Esophagus (tissue), 2 donors: ENCODE measurements at regions not wholly inside any gene's neighbourhood (a gene's known extent, or its start where the extent isn't known, plus 50 kb on each side); places are given as distances from the start of the nearest gene placed in this dataset.
"Not testable (repeated sequence)": the region's sequence is repeated elsewhere in the genome, so short reads cannot be mapped to it uniquely, and the experiment has no call there.

Experiments used
- H3K27ac ChIP-seq, 2 donors: one replicate each; pipeline ENCODE4 v1.5.1; 2013; ENCODE audit warnings: low read depth in 2 of 2, mild to moderate bottlenecking in 2 of 2, inconsistent platforms in 1 of 2, low read length in 1 of 2, moderate library complexity in 1 of 2
- H3K27me3 ChIP-seq, 2 donors: one replicate each; pipeline ENCODE4 v1.6.1; 2013; ENCODE audit warnings: low read length in 2 of 2, control low read depth in 1 of 2, mild to moderate bottlenecking in 1 of 2; ENCODE audit not compliant: insufficient read depth in 2 of 2, control insufficient read depth in 1 of 2
- H3K36me3 ChIP-seq, 2 donors: one replicate each; pipeline ENCODE4 v1.6.1; 2013; ENCODE audit warnings: low read length in 1 of 2; ENCODE audit not compliant: control insufficient read depth in 2 of 2, insufficient read depth in 2 of 2
- H3K4me1 ChIP-seq, 2 donors: one replicate each; pipeline ENCODE4 v1.6.1; 2013; ENCODE audit warnings: low read length in 1 of 2; ENCODE audit not compliant: control insufficient read depth in 2 of 2, insufficient read depth in 2 of 2
- H3K4me3 ChIP-seq, 2 donors: one replicate each; pipeline ENCODE4 v1.5.1; 2013; ENCODE audit warnings: low read length in 2 of 2, mild to moderate bottlenecking in 2 of 2, low read depth in 1 of 2, moderate library complexity in 1 of 2
- H3K9me3 ChIP-seq, 2 donors: one replicate each; pipeline ENCODE4 v1.6.1; 2013; ENCODE audit warnings: mild to moderate bottlenecking in 2 of 2, low read depth in 1 of 2, low read length in 1 of 2, moderate library complexity in 1 of 2; ENCODE audit not compliant: control insufficient read depth in 2 of 2, insufficient read depth in 1 of 2
- WGBS, 2 donors: extraction: QIAGEN DNeasy Blood & Tissue Kit; methylation state at CpG; one replicate each; pipeline ENCODE4 v1.1.7; 2013; 5-methylcytosine and 5-hydroxymethylcytosine counted together
- donor health status: healthy with polysubstance abuse.
- donor health status: Bipolar disorder and iron deficiency.

GRCh38 chr1:118487932-118488331 lies 302.9 kb upstream of the SPAG17 start:
- Histone ChIP-seq H3K27ac (no peak overlapping the region), H3K36me3 (no peaks in the 10 kb centered on the region), H3K27me3 (no peaks in the 10 kb centered on the region), H3K4me1 (no peaks in the 10 kb centered on the region), H3K9me3 (no peaks in the 10 kb centered on the region), H3K4me3 (no peak overlapping the region)
- WGBS, 2 donors: 42 to 49% methylated on average over 2 of the region's 2 CpGs

DNA sequence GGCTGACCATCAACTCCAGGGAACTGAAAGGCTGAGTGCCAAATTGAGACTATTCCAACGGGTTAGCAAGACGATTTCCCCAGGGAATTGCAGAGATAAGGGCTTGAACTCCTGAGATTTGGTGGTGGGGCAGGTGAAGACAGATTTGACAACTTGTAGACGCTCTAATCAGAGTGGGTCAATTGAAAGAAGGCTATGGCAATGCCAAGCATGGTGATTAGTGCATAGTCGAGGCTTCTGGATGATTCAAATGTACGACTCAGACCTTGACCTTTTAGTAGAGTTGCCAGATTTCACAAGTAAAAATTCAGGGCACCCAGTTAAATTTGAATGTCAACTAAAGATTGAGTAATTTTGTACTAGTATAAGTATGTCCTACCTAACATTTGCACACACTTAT lies 302.1 kb upstream of the SPAG17 start:
- WGBS, 2 donors: 55 to 57% methylated on average over 5 of the region's 5 CpGs
- H3K27me3 ChIP-seq: no peaks in the 10 kb centered on the region

GRCh38 chr1:118486199-118486598 lies 301.2 kb upstream of the SPAG17 start:
- Histone ChIP-seq H3K36me3 (no peaks in the 10 kb centered on the region), H3K27me3 (no peaks in the 10 kb centered on the region), H3K27ac (no peak overlapping the region), H3K4me3 (no peak overlapping the region), H3K4me1 (no peaks in the 10 kb centered on the region), H3K9me3 (no peaks in the 10 kb centered on the region)
- WGBS, 2 donors: 30 to 45% methylated on average over 7 of the region's 7 CpGs

More for the DNA sequence above, 302.1 kb upstream of the SPAG17 start:
- Histone ChIP-seq H3K9me3 (no peaks in the 10 kb centered on the region), H3K36me3 (no peaks in the 10 kb centered on the region), H3K4me1 (no peaks in the 10 kb centered on the region), H3K27ac (no peak overlapping the region), H3K4me3 (no peak overlapping the region)

GRCh38 chr1:118485757-118486156 lies 300.7 kb upstream of the SPAG17 start:
- WGBS, 2 donors: 26 to 59% methylated on average over 1 of the region's 1 CpG
- Histone ChIP-seq H3K36me3 (no peaks in the 10 kb centered on the region), H3K4me3 (no peak overlapping the region), H3K4me1 (no peaks in the 10 kb centered on the region), H3K9me3 (no peaks in the 10 kb centered on the region), H3K27me3 (no peaks in the 10 kb centered on the region), H3K27ac (no peak overlapping the region)

GRCh38 chr1:118484893-118485292 lies 299.9 kb upstream of the SPAG17 start:
- WGBS, 2 donors: 17 to 38% methylated on average over 1 of the region's 1 CpG
- H3K9me3 ChIP-seq: no peaks in the 10 kb centered on the region
- no peaks in the 10 kb centered on the region for H3K27me3 ChIP-seq
- H3K4me3 ChIP-seq: no peak overlapping the region
- H3K36me3 ChIP-seq: no peaks in the 10 kb centered on the region
- H3K27ac ChIP-seq: no peak overlapping the region
- no peaks in the 10 kb centered on the region for H3K4me1 ChIP-seq

GRCh38 chr1:118483245-118484006 lies 298.4 kb upstream of the SPAG17 start:
- Histone ChIP-seq H3K36me3 (no peaks in the 10 kb centered on the region), H3K27me3 (no peaks in the 10 kb centered on the region), H3K27ac (no peak overlapping the region), H3K4me3 (no peak overlapping the region), H3K4me1 (no peaks in the 10 kb centered on the region), H3K9me3 (no peaks in the 10 kb centered on the region)
- WGBS, 2 donors: 77 to 79% methylated on average over 3 of the region's 3 CpGs

DNA sequence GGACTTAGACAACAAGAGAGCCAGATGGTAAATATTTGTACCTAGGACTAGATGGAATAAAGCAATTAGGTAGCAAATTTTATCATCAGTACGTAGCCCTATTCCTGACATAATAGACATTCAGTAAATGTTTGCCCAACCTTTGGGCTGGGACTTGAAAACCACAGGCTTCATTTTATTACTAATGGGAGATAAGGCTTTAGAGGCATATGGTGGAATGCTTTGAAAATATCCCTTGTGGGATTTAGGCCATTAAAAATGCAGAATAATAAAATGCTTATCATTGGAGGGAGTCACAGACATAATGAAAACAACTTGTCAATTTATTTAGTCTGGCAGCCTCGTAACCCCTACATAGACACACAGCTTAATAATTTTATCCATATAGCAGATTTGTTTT lies 296.1 kb upstream of the SPAG17 start:
- Histone ChIP-seq H3K36me3 (no peaks in the 10 kb centered on the region), H3K4me3 (no peak overlapping the region), H3K27ac (no peak overlapping the region), H3K9me3 (peaks cover 0 to under 1% of the 10 kb centered on the region in 2 donors), H3K4me1 (no peaks in the 10 kb centered on the region), H3K27me3 (no peaks in the 10 kb centered on the region)
- 51 to 52% methylated on average over 2 of the region's 2 CpGs for WGBS, 2 donors

GRCh38 chr1:118479351-118479750 lies 294.3 kb upstream of the SPAG17 start:
- Histone ChIP-seq H3K4me3 (no peak overlapping the region), H3K36me3 (no peaks in the 10 kb centered on the region), H3K9me3 (peaks cover 0 to 3% of the 10 kb centered on the region in 2 donors), H3K4me1 (no peaks in the 10 kb centered on the region), H3K27ac (no peak overlapping the region), H3K27me3 (no peaks in the 10 kb centered on the region)
- 73 to 93% methylated on average over 3 of the region's 3 CpGs for WGBS, 2 donors

DNA sequence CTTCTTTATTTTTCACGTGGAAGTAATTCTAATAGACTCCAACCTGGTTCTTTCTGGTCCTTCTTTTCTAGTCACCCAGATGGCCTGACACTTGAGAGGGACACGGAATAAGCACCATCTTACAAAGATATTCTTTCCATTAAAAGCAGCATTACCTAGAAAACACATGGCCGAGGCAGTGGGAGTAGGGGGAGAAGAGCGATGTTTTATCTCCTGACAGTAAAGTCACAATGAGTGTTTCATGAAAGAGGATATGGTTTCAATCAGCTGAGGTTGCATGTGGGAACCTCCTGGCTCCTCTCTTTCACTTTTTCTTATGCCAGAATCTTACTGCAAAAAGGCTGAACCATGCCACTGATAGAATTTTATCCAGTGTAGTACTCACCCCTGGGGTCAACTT lies 288.8 kb upstream of the SPAG17 start:
- Histone ChIP-seq H3K4me1 (no peaks in the 10 kb centered on the region), H3K27me3 (no peaks in the 10 kb centered on the region), H3K9me3 (peaks cover 0 to 3% of the 10 kb centered on the region in 2 donors), H3K4me3 (no peak overlapping the region), H3K36me3 (no peaks in the 10 kb centered on the region), H3K27ac (no peak overlapping the region)
- WGBS, 2 donors: 74 to 77% methylated on average over 4 of the region's 4 CpGs

DNA sequence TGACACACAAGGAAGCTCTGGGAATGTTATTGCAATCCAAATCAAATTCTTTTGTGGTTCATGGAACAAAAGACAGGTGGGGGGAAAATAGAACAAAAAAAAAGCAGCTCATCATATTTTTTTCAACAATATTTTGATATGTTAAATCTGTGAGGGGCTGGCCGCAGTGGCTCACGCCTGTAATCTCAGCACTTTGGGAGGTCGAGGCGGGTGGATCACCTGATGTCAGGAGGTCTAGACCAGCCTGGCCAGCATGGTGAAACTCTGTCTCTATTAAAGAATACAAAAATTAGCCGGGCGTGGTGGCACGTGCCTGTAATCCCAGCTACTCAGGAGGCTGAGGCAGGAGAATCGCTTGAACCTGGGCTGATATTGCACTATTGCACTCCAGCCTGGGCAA lies 279.4 kb upstream of the SPAG17 start:
- not testable (repeated sequence) for H3K9me3 ChIP-seq, H3K4me3 ChIP-seq, H3K27me3 ChIP-seq, H3K4me1 ChIP-seq, H3K27ac ChIP-seq, H3K36me3 ChIP-seq
- WGBS, 2 donors: 84 to 86% methylated on average over 8 of the region's 8 CpGs
